SU-DHL-6 (cell line): ENCODE measurements at regions not wholly inside any gene's neighbourhood (a gene's known extent, or its start where the extent isn't known, plus 50 kb on each side); places are given as distances from the start of the nearest gene placed in this dataset.

Experiments
- H2AFZ ChIP-seq: fragments of 200-600 bp; sonication (generic); 2 replicates; pipeline ENCODE4 v1.6.1; 2014; ENCODE audit warnings: low read depth, mild to moderate bottlenecking, moderate library complexity, mixed read lengths, antibody characterized with exemption, low read length; ENCODE audit not compliant: severe bottlenecking
- H3F3A ChIP-seq: fragments of 200-600 bp; shearing (Covaris generic); 2 replicates; pipeline ENCODE4 v1.6.0; 2016; ENCODE audit warnings: antibody characterized with exemption, mild to moderate bottlenecking; ENCODE audit not compliant: insufficient read depth
- H3K27ac ChIP-seq: fragments of 200-600 bp; sonication (generic); 2 replicates; pipeline ENCODE4 v1.5.1; 2016; ENCODE audit warnings: low read depth, mild to moderate bottlenecking, low read length, moderate library complexity, mixed read lengths
- H3K27me3 ChIP-seq: fragments of 200-600 bp; sonication (generic), shearing (Covaris generic); 2 replicates; pipeline ENCODE4 v1.6.0; 2014; ENCODE audit warnings: mild to moderate bottlenecking, low read length
- H3K36me3 ChIP-seq: fragments of 200-600 bp; sonication (generic); 2 replicates; pipeline ENCODE4 v1.6.1; 2014; ENCODE audit warnings: mild to moderate bottlenecking, low read length, mixed read lengths
- H3K4me2 ChIP-seq: fragments of 300-600, 200-600 bp; shearing (Covaris generic), sonication (generic); 2 replicates; pipeline ENCODE4 v1.6.0; 2014; ENCODE audit warnings: low read length, low read depth, mild to moderate bottlenecking; ENCODE audit not compliant: poor library complexity, severe bottlenecking
- H3K4me3 ChIP-seq: fragments of 200-600 bp; sonication (generic); 2 replicates; pipeline ENCODE4 v1.5.1; 2014; ENCODE audit warnings: antibody characterized with exemption, low read length, mild to moderate bottlenecking, mixed read lengths; ENCODE audit not compliant: insufficient read depth, poor library complexity, severe bottlenecking
- H3K79me2 ChIP-seq: fragments of 200-600 bp; sonication (generic); 2 replicates; pipeline ENCODE4 v1.6.1; 2014; ENCODE audit warnings: mild to moderate bottlenecking, low read length, moderate library complexity; ENCODE audit not compliant: insufficient read depth
- H3K9ac ChIP-seq: fragments of 200-600 bp; sonication (generic); 2 replicates; pipeline ENCODE4 v1.7.0; 2014; ENCODE audit warnings: mild to moderate bottlenecking, low read length
- H3K9me2 ChIP-seq: fragments of 200-600 bp; sonication (generic); replicated peaks from 2 replicates; pipeline ENCODE4 v1.6.1; 2014; ENCODE audit warnings: low read length; ENCODE audit not compliant: insufficient read depth
- H3K9me3 ChIP-seq: fragments of 200-600 bp; sonication (generic); 2 replicates; pipeline ENCODE4 v1.6.1; 2014; ENCODE audit warnings: low read length, mixed read lengths; ENCODE audit not compliant: insufficient read depth
- H4K20me1 ChIP-seq: fragments of 200-600 bp; sonication (generic); 2 replicates; pipeline ENCODE4 v1.6.1; 2014; ENCODE audit warnings: low read depth, mild to moderate bottlenecking, antibody characterized with exemption, low read length, moderate library complexity, mixed read lengths
- CTCF ChIP-seq: fragments of 200-600 bp; sonication (generic); IDR thresholded peaks from one replicate; pipeline ENCODE4 v1.5.1; 2017; ENCODE audit warnings: antibody characterized with exemption, mild to moderate bottlenecking, low read length, moderate library complexity; ENCODE audit not compliant: insufficient read depth, poor library complexity, severe bottlenecking
- EZH2phosphoT487 ChIP-seq: fragments of 200-600 bp; sonication (generic), shearing (Covaris generic); conservative IDR thresholded peaks from 2 replicates; pipeline ENCODE4 v1.6.1; 2018; ENCODE audit warnings: mild to moderate bottlenecking, antibody characterized with exemption, low read length, moderate library complexity, mixed read lengths

- H2AFZ ChIP-seq = no peak overlapping the region
- H3K4me2 ChIP-seq = no peak overlapping the region
- H3K36me3 ChIP-seq = no peaks in the 10 kb centered on the region
- H3K79me2 ChIP-seq = no peaks in the 10 kb centered on the region
- no peaks in the 10 kb centered on the region for H4K20me1 ChIP-seq
- no peak overlapping the region for H3K9ac ChIP-seq
- H3K9me3 ChIP-seq = no peaks in the 10 kb centered on the region
- H3K4me3 ChIP-seq = no peak overlapping the region
- no peaks in the 10 kb centered on the region for H3K27me3 ChIP-seq
- no peaks in the 10 kb centered on the region for H3F3A ChIP-seq
- H3K27ac ChIP-seq = no peak overlapping the region
- no peaks in the 10 kb centered on the region for H3K9me2 ChIP-seq
- no peak for TF ChIP-seq CTCF
- TF ChIP-seq EZH2phosphoT487 = no peak
These were observed 50.3 kb upstream of the EPB41L1 start for GRCh38 chr20:36104244-36104643.
